Glomerular visceral epithelial cell (primary cell): ENCODE measurements at regions not wholly inside any gene's neighbourhood (a gene's known extent, or its start where the extent isn't known, plus 50 kb on each side); places are given as distances from the start of the nearest gene placed in this dataset.

Experiments
- DNase-seq: peaks from one replicate; pipeline ENCODE4 v3.0.0-alpha.2; 2016; ENCODE audit errors: extremely low spot score

GRCh38 chr1:117260761-117261423 lies 50.2 kb upstream of the VTCN1 start:
- DNase-seq: no peak
